Mucosa of rectum (tissue), 2 donors: ENCODE measurements at regions not wholly inside any gene's neighbourhood (a gene's known extent, or its start where the extent isn't known, plus 50 kb on each side); places are given as distances from the start of the nearest gene placed in this dataset.
A peak's percentile ranks its signal among the peaks of the same experiment; 100 is the strongest.

Experiments used
- H3K27ac ChIP-seq, 2 donors: one replicate each; pipeline ENCODE4 v1.7.0; 2013; ENCODE audit warnings: inconsistent platforms in 2 of 2, low read depth in 2 of 2, low read length in 2 of 2
- H3K27me3 ChIP-seq, 2 donors: one replicate each; pipeline ENCODE4 v1.7.0; 2013; ENCODE audit warnings: low read length in 2 of 2; ENCODE audit not compliant: control insufficient read depth in 2 of 2, insufficient read depth in 2 of 2
- H3K36me3 ChIP-seq, 2 donors: one replicate each; pipeline ENCODE4 v1.7.0; 2013; ENCODE audit warnings: low read length in 2 of 2; ENCODE audit not compliant: control insufficient read depth in 2 of 2, insufficient read depth in 2 of 2
- H3K4me1 ChIP-seq, 2 donors: one replicate each; pipeline ENCODE4 v1.7.0; 2013; ENCODE audit warnings: low read length in 2 of 2, mild to moderate bottlenecking in 1 of 2; ENCODE audit not compliant: control insufficient read depth in 2 of 2, insufficient read depth in 2 of 2
- H3K4me3 ChIP-seq, 2 donors: one replicate each; pipeline ENCODE4 v1.7.0; 2013; ENCODE audit warnings: low read length in 2 of 2
- H3K9ac ChIP-seq, 2 donors: one replicate each; pipeline ENCODE4 v1.7.0; 2013; ENCODE audit warnings: low read length in 2 of 2, low read depth in 1 of 2, mild to moderate bottlenecking in 1 of 2
- H3K9me3 ChIP-seq, 2 donors: one replicate each; pipeline ENCODE4 v1.7.0; 2013; ENCODE audit warnings: low read length in 2 of 2; ENCODE audit not compliant: control insufficient read depth in 2 of 2
- donor health status: healthy.
- donor health status: Normal muscosa, but diverticular disease.

DNA sequence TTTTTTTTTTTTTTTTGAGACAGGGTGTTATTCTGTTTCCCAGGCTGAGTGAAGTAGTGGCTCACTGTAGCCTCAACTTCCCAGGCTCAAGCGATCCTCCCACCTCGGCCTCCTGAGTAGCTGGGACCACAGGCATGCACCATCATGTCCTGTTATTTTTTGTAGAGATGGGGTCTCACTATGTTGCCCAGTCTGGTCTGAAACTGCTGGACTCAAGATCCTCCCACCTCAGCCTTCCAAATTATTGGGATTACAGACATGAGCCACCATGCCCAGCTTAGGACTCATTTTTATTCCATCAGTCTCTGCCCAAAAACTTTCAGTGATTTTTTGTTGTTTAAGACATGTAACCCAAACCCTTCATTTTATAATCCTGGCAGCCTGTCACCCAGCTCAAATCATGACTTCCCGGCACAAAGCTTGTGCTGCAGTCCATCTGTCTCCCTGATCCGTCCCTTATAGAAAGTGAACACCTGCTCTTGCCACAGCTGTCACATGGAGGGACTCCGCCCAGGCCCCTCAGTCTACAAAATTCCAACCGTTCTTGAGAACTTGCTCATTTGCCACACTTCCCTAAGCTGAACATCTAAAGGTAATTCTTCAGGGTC, 183.9 kb upstream of the JARID2 start:
- no peaks in the 10 kb centered on the region for H3K9me3 ChIP-seq
- no peak overlapping the region for H3K9ac ChIP-seq
- H3K27me3 ChIP-seq: no peaks in the 10 kb centered on the region
- no peaks in the 10 kb centered on the region for H3K36me3 ChIP-seq
- H3K4me1 ChIP-seq: no peaks in the 10 kb centered on the region
- no peak overlapping the region for H3K4me3 ChIP-seq
- no peak overlapping the region for H3K27ac ChIP-seq

- Histone ChIP-seq H3K9me3 (no peaks in the 10 kb centered on the region), H3K27ac (no peak overlapping the region)
Measured at GRCh38 chr6:15062516-15063252, 183.2 kb upstream of the JARID2 start.

DNA sequence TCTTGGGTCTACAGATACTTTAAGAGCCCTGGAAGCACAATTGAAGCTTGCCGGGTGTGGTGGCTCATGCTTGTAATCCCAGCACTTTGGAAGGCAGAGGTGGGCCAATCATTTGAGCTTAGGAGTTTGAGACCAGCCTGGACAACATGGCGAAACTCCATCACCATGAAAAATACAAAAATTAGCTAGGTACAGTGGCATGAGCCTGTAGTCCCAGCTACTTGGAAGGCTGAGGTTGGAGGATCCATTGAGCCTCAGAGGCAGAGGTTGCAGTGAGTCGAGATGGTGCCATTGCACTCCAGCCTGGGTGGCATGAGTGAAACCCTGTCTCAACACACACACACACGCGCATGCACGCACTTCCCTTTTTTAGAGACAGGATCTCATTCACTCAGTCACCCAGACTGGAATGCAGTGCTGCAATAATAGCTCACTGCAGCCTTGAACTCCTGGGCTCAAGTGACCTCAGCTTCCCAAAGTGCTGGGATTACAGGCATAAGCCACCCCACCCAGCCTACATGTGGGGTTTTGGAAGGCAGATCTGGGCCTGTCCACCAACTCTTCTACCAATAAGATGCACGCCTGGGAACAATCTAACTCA, 182.5 kb upstream of the JARID2 start:
- no peaks in the 10 kb centered on the region for H3K9me3 ChIP-seq
- no peak overlapping the region for H3K27ac ChIP-seq
- H3K4me3 ChIP-seq: no peak overlapping the region
- no peaks in the 10 kb centered on the region for H3K36me3 ChIP-seq
- H3K4me1 ChIP-seq: no peaks in the 10 kb centered on the region
- H3K9ac ChIP-seq: no peak overlapping the region
- H3K27me3 ChIP-seq: no peaks in the 10 kb centered on the region

More at GRCh38 chr6:15062516-15063252, 183.2 kb upstream of the JARID2 start:
- H3K4me1 ChIP-seq: no peaks in the 10 kb centered on the region
- H3K27me3 ChIP-seq: no peaks in the 10 kb centered on the region
- no peaks in the 10 kb centered on the region for H3K36me3 ChIP-seq
- H3K9ac ChIP-seq: no peak overlapping the region
- H3K4me3 ChIP-seq: no peak overlapping the region

GRCh38 chr6:15065261-15065989, 180.4 kb upstream of the JARID2 start:
- no peak overlapping the region for H3K9ac ChIP-seq
- H3K36me3 ChIP-seq: no peaks in the 10 kb centered on the region
- H3K4me1 ChIP-seq: no peaks in the 10 kb centered on the region
- no peaks in the 10 kb centered on the region for H3K27me3 ChIP-seq
- no peak overlapping the region for H3K27ac ChIP-seq
- no peaks in the 10 kb centered on the region for H3K9me3 ChIP-seq
- H3K4me3 ChIP-seq: no peak overlapping the region

DNA sequence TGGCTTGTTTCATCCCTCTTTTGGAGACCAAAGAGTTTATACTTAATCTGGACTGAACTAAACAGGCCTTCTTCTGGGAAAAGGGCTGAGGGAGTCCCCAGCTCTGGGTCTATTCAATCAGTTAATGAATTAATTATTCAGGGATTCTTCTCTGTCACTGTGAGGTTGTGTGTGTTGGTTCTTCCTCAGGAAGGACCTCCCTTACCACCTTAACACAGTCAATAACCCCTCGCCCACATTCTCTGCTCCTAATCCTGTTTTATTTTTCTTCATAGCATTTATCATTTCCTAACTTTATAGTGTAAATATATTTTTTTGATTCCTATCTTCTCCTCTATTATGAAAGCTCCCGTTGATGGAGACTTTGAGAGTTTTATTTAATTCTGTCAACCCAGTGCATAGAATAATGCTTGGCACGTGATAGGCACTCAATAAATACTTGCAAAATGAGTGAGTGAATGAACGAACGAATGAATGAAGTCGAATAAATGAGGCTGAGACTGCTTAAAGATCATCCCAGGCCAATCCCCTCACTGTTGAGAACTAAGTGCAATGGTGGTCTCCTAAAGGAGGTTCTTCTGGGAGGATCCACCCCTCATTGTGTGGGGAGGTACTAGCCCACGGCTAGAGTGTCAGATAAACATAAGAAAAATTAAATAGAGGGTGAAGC, 179.6 kb upstream of the JARID2 start:
- peak overlapping the region in 1 of 2 donors; percentile 56 for H3K27ac ChIP-seq
- H3K27me3 ChIP-seq: no peaks in the 10 kb centered on the region
- H3K9me3 ChIP-seq: no peaks in the 10 kb centered on the region
- no peak overlapping the region for H3K4me3 ChIP-seq
- H3K36me3 ChIP-seq: no peaks in the 10 kb centered on the region
- H3K4me1 ChIP-seq: no peaks in the 10 kb centered on the region
- H3K9ac ChIP-seq: no peak overlapping the region

DNA sequence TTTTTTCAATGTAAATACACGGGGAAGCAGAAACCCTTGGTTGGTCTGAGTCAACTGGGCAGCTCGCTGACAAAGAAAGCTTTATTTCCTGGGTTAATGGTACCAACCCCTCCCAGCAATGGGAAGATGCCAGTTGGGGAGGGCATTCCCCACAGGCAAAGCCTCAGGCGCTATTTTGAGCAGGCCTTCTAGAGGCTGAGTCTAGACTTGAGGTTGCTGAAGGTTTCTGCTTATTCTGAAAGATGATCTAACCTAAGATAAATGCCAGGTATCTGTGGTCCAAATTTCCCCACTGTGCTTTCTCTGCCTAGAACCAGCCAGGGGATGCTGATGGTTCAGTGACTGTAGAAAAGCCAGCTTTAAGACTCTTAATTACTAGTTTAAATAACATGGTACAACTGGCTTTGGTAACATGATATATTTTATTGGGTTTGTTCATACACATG, 172.5 kb upstream of the JARID2 start:
- no peaks in the 10 kb centered on the region for H3K4me1 ChIP-seq
- no peak overlapping the region for H3K9ac ChIP-seq
- H3K27ac ChIP-seq: no peak overlapping the region
- H3K4me3 ChIP-seq: no peak overlapping the region
- no peaks in the 10 kb centered on the region for H3K36me3 ChIP-seq
- H3K27me3 ChIP-seq: no peaks in the 10 kb centered on the region
- H3K9me3 ChIP-seq: no peaks in the 10 kb centered on the region

GRCh38 chr6:15073883-15074465, 171.9 kb upstream of the JARID2 start:
- no peaks in the 10 kb centered on the region for H3K4me1 ChIP-seq
- H3K9ac ChIP-seq: no peak overlapping the region
- H3K36me3 ChIP-seq: no peaks in the 10 kb centered on the region
- no peak overlapping the region for H3K4me3 ChIP-seq
- H3K27ac ChIP-seq: no peak overlapping the region
- no peaks in the 10 kb centered on the region for H3K9me3 ChIP-seq
- no peaks in the 10 kb centered on the region for H3K27me3 ChIP-seq

- H3K9me3 ChIP-seq: no peaks in the 10 kb centered on the region
Measured at GRCh38 chr6:15074806-15075205, 171.1 kb upstream of the JARID2 start.

GRCh38 chr6:15076565-15076964, 169.3 kb upstream of the JARID2 start:
- Histone ChIP-seq H3K9me3 (no peaks in the 10 kb centered on the region), H3K9ac (no peak overlapping the region), H3K27me3 (no peaks in the 10 kb centered on the region), H3K36me3 (no peaks in the 10 kb centered on the region), H3K4me1 (no peaks in the 10 kb centered on the region), H3K4me3 (no peak overlapping the region), H3K27ac (no peak overlapping the region)

More at GRCh38 chr6:15074806-15075205, 171.1 kb upstream of the JARID2 start:
- Histone ChIP-seq H3K27ac (no peak overlapping the region), H3K36me3 (no peaks in the 10 kb centered on the region), H3K4me3 (no peak overlapping the region), H3K4me1 (no peaks in the 10 kb centered on the region), H3K9ac (no peak overlapping the region), H3K27me3 (no peaks in the 10 kb centered on the region)
